Keratinocyte (primary cell): ENCODE measurements at regions not wholly inside any gene's neighbourhood (a gene's known extent, or its start where the extent isn't known, plus 50 kb on each side); places are given as distances from the start of the nearest gene placed in this dataset.

Experiments
- DNase-seq: peaks from one replicate; pipeline ENCODE4 v3.0.0-alpha.2; 2011; ENCODE audit warnings: low read depth, missing footprints, low spot score
- FAIRE-seq: peaks from 2 replicates; lab custom pipeline; 2011; peaks lifted over from hg19 to GRCh38; lab: Jason Lieb, UNC
- H2AFZ ChIP-seq: 2 replicates; pipeline ENCODE4 v1.6.0; 2012; ENCODE audit warnings: low read length, control low read depth, inconsistent platforms; ENCODE audit not compliant: control insufficient read depth
- H3K27ac ChIP-seq: 2 replicates; pipeline ENCODE4 v1.5.1; 2011; ENCODE audit warnings: low read length; ENCODE audit not compliant: control insufficient read depth, insufficient read depth
- H3K27me3 ChIP-seq: 3 replicates; pipeline ENCODE4 v1.6.0; 2011; ENCODE audit warnings: low read length; ENCODE audit not compliant: control insufficient read depth, insufficient read depth; ENCODE audit errors: extremely low read depth
- H3K36me3 ChIP-seq, 2 experiments: 2 replicates in 1 of 2; 3 replicates in 1 of 2; pipeline ENCODE4 v1.5.1; 2011; ENCODE audit warnings: low read length in 2 of 2, mild to moderate bottlenecking in 1 of 2; ENCODE audit not compliant: control insufficient read depth in 2 of 2, insufficient read depth in 2 of 2; ENCODE audit errors: extremely low read depth in 1 of 2
- H3K4me1 ChIP-seq: 3 replicates; pipeline ENCODE4 v1.5.1; 2011; ENCODE audit warnings: low read length; ENCODE audit not compliant: control insufficient read depth, insufficient read depth; ENCODE audit errors: extremely low read depth
- H3K4me2 ChIP-seq: 3 replicates; pipeline ENCODE4 v1.6.0; 2011; ENCODE audit warnings: low read depth, low read length; ENCODE audit not compliant: control insufficient read depth, insufficient read depth; ENCODE audit errors: extremely low read depth
- H3K4me3 ChIP-seq, 3 experiments: fragments of 200-600 bp in 1 of 3; sonication (generic) in 1 of 3; 2 replicates in 2 of 3; 3 replicates in 1 of 3; pipeline ENCODE4 v1.5.1; 2011 to 2016; ENCODE audit warnings: low read length in 3 of 3, mild to moderate bottlenecking in 3 of 3, control low read depth in 2 of 3, inconsistent platforms in 1 of 3, low read depth in 1 of 3, mixed read lengths in 1 of 3, mixed run types in 1 of 3, moderate library complexity in 1 of 3; ENCODE audit not compliant: control insufficient read depth in 2 of 3, insufficient read depth in 2 of 3; ENCODE audit errors: extremely low read depth in 1 of 3
- H3K79me2 ChIP-seq: 2 replicates; pipeline ENCODE4 v1.6.0; 2012; ENCODE audit warnings: low read length; ENCODE audit not compliant: control insufficient read depth, insufficient read depth
- H3K9ac ChIP-seq: 3 replicates; pipeline ENCODE4 v1.6.0; 2011; ENCODE audit warnings: low read length; ENCODE audit not compliant: control insufficient read depth, insufficient read depth; ENCODE audit errors: extremely low read depth
- H3K9me1 ChIP-seq: 3 replicates; pipeline ENCODE4 v1.6.0; 2011; ENCODE audit warnings: low read length; ENCODE audit not compliant: control insufficient read depth, insufficient read depth; ENCODE audit errors: extremely low read depth
- H3K9me3 ChIP-seq: 2 replicates; pipeline ENCODE4 v1.5.1; 2012; ENCODE audit warnings: low read depth, low read length; ENCODE audit not compliant: control insufficient read depth
- H4K20me1 ChIP-seq: 3 replicates; pipeline ENCODE4 v1.6.0; 2011; ENCODE audit warnings: low read length; ENCODE audit not compliant: control insufficient read depth, insufficient read depth; ENCODE audit errors: extremely low read depth
- CTCF ChIP-seq, 3 experiments: IDR thresholded peaks in 1 of 3; conservative IDR thresholded peaks in 1 of 3; optimal IDR thresholded peaks in 1 of 3; 2 replicates in 2 of 3; 3 replicates in 1 of 3; pipeline versions ENCODE3 to v1.5.1; 2011; ENCODE audit warnings: low read length in 3 of 3, mild to moderate bottlenecking in 3 of 3, moderate library complexity in 2 of 3, control low read depth in 1 of 3, inconsistent platforms in 1 of 3; ENCODE audit not compliant: insufficient read depth in 2 of 3; ENCODE audit errors: extremely low read depth in 1 of 3
- EZH2 ChIP-seq: IDR thresholded peaks from one replicate; pipeline ENCODE4 v1.6.1; 2012; ENCODE audit warnings: inconsistent platforms, mild to moderate bottlenecking, low read length, moderate library complexity
- dilution Hi-C: fragments of 300-500 bp; cut with MboI; formaldehyde crosslinking; loops from one replicate; pipeline ENCODE4 v1.7.0; 2020; ENCODE audit warnings: low sequenced_read_pairs; ENCODE audit not compliant: extremely low pct_ligation_motif_present

GRCh38 chr5:125138266-125138665 is 391.8 kb upstream of the ZNF608 start:
- H3K9me3 ChIP-seq: no peaks in the 10 kb centered on the region
- no peak overlapping the region for H2AFZ ChIP-seq
- FAIRE-seq: no peak
- no peak overlapping the region for H3K4me2 ChIP-seq
- TF ChIP-seq CTCF (optimal IDR thresholded peaks at IDR 0.05 in 1 of 3, IDR thresholded peaks at IDR 0.05 in 1 of 3, conservative IDR thresholded peaks at IDR 0.05 in 1 of 3; ENCODE audit: extremely low read depth in 1 of 3, insufficient read depth in 2 of 3, low read length in 3 of 3): no peak
- no peak for TF ChIP-seq EZH2
- H3K27ac ChIP-seq: no peak overlapping the region
- H4K20me1 ChIP-seq: no peaks in the 10 kb centered on the region
- H3K4me3 ChIP-seq: no peak overlapping the region
- H3K9ac ChIP-seq: no peak overlapping the region
- DNase-seq: no peak
- no peaks in the 10 kb centered on the region for H3K36me3 ChIP-seq
- H3K9me1 ChIP-seq: no peaks in the 10 kb centered on the region
- H3K4me1 ChIP-seq: peaks cover 5% of the 10 kb centered on the region
- no peaks in the 10 kb centered on the region for H3K79me2 ChIP-seq
- dilution Hi-C loops: no loop called here
- no peaks in the 10 kb centered on the region for H3K27me3 ChIP-seq

GRCh38 chr5:125139590-125139989 is 393.2 kb upstream of the ZNF608 start:
- Histone ChIP-seq H3K36me3 (no peaks in the 10 kb centered on the region), H4K20me1 (no peaks in the 10 kb centered on the region), H3K9me1 (no peaks in the 10 kb centered on the region), H3K27me3 (no peaks in the 10 kb centered on the region), H3K9ac (no peak overlapping the region), H3K4me1 (peaks cover 4% of the 10 kb centered on the region), H3K9me3 (no peaks in the 10 kb centered on the region), H3K4me2 (no peak overlapping the region), H3K27ac (no peak overlapping the region), H3K4me3 (no peak overlapping the region), H2AFZ (no peak overlapping the region), H3K79me2 (no peaks in the 10 kb centered on the region)
- no peak for FAIRE-seq
- dilution Hi-C loops: no loop called here
- no peak for DNase-seq
- TF ChIP-seq CTCF (optimal IDR thresholded peaks at IDR 0.05 in 1 of 3, IDR thresholded peaks at IDR 0.05 in 1 of 3, conservative IDR thresholded peaks at IDR 0.05 in 1 of 3; ENCODE audit: extremely low read depth in 1 of 3, insufficient read depth in 2 of 3, low read length in 3 of 3): no peak
- no peak for TF ChIP-seq EZH2
